Ishikawa (cell line): ENCODE measurements at regions not wholly inside any gene's neighbourhood (a gene's known extent, or its start where the extent isn't known, plus 50 kb on each side); places are given as distances from the start of the nearest gene placed in this dataset.

Experiments used
- CEBPB ChIP-seq: IDR thresholded peaks from 2 replicates; pipeline ENCODE4 v1.6.1; 2012
- CREB1 ChIP-seq: IDR thresholded peaks from 2 replicates; pipeline ENCODE4 v1.6.1; 2012; ENCODE audit warnings: low read depth
- EGR1 ChIP-seq: IDR thresholded peaks from 2 replicates; pipeline ENCODE4 v1.6.1; 2012
- EP300 ChIP-seq: IDR thresholded peaks from 2 replicates; pipeline ENCODE4 v1.6.1; 2012; ENCODE audit warnings: borderline replicate concordance
- MAX ChIP-seq: IDR thresholded peaks from 2 replicates; pipeline ENCODE4 v1.6.1; 2012
- NFIC ChIP-seq: IDR thresholded peaks from 2 replicates; pipeline ENCODE4 v1.6.1; 2012
- RAD21 ChIP-seq: IDR thresholded peaks from 2 replicates; pipeline ENCODE4 v1.6.1; 2012; ENCODE audit warnings: low read depth
- REST ChIP-seq: IDR thresholded peaks from 2 replicates; pipeline ENCODE4 v1.6.1; 2012; ENCODE audit warnings: low read depth, mild to moderate bottlenecking
- TAF1 ChIP-seq: IDR thresholded peaks from 2 replicates; pipeline ENCODE4 v1.6.1; 2012; ENCODE audit warnings: low read depth, mild to moderate bottlenecking
- TCF12 ChIP-seq: IDR thresholded peaks from 2 replicates; pipeline ENCODE4 v1.6.1; 2012; ENCODE audit warnings: low read depth
- USF1 ChIP-seq: IDR thresholded peaks from 2 replicates; pipeline ENCODE4 v1.6.1; 2012
- YY1 ChIP-seq: IDR thresholded peaks from 2 replicates; pipeline ENCODE4 v1.6.1; 2012; ENCODE audit warnings: low read depth

- TF ChIP-seq REST (no peak), USF1 (no peak), NFIC (no peak), CREB1 (no peak), EP300 (no peak), TAF1 (no peak), TCF12 (no peak), YY1 (no peak), MAX (no peak), EGR1 (no peak), RAD21 (no peak), CEBPB (no peak)
Observed at GRCh38 chr7:96501318-96501717, 179.4 kb upstream of the SLC25A13 start.
